HL-60 (cell line): ENCODE measurements at regions not wholly inside any gene's neighbourhood (a gene's known extent, or its start where the extent isn't known, plus 50 kb on each side); places are given as distances from the start of the nearest gene placed in this dataset.

Source experiments
- DNase-seq, 2 experiments: peaks; one replicate each; pipeline ENCODE4 v3.0.0-alpha.2; 2010 to 2020; ENCODE audit warnings: low read depth in 1 of 2, low spot score in 1 of 2
- H3K27ac ChIP-seq: fragments of 250-450 bp; sonication (Bioruptor Pico); replicated peaks from 2 replicates; pipeline ENCODE4 v1.5.1; 2020; ENCODE audit warnings: mild to moderate bottlenecking, moderate library complexity
- H3K27me3 ChIP-seq: fragments of 250-450 bp; sonication (Bioruptor Pico); 2 replicates; pipeline ENCODE4 v1.5.1; 2021; ENCODE audit warnings: mild to moderate bottlenecking, moderate library complexity; ENCODE audit not compliant: insufficient read depth, poor library complexity, severe bottlenecking
- H3K4me3 ChIP-seq: replicated peaks from 2 replicates; pipeline ENCODE4 v1.5.1; 2011; ENCODE audit warnings: mild to moderate bottlenecking, control low read depth, low read length; ENCODE audit not compliant: insufficient read depth
- CTCF ChIP-seq: IDR thresholded peaks from one replicate; pipeline ENCODE4 v1.5.1; 2011; ENCODE audit warnings: low read length, control low read depth, inconsistent platforms; ENCODE audit not compliant: insufficient read depth
- GABPA ChIP-seq: IDR thresholded peaks from 2 replicates; pipeline ENCODE4 v1.6.1; 2012; ENCODE audit warnings: low read depth
- POLR2AphosphoS5 ChIP-seq: IDR thresholded peaks from 2 replicates; pipeline ENCODE4 v1.6.1; 2012; ENCODE audit warnings: low read depth
- REST ChIP-seq: IDR thresholded peaks from 2 replicates; pipeline ENCODE4 v1.6.1; 2012; ENCODE audit warnings: low read depth; ENCODE audit not compliant: insufficient replicate concordance
- SPI1 ChIP-seq: IDR thresholded peaks from 2 replicates; pipeline ENCODE4 v1.6.1; 2012; ENCODE audit warnings: low read depth, mild to moderate bottlenecking, borderline replicate concordance

- Histone ChIP-seq H3K27ac (no peak overlapping the region), H3K27me3 (no peaks in the 10 kb centered on the region), H3K4me3 (no peak overlapping the region)
- TF ChIP-seq SPI1 (no peak), GABPA (no peak), POLR2AphosphoS5 (no peak), CTCF (no peak), REST (no peak)
- no peak for DNase-seq
These were observed 52.8 kb upstream of the DHX15 start for GRCh38 chr4:24637173-24637572.

- H3K27ac ChIP-seq = no peak overlapping the region
- TF ChIP-seq CTCF (no peak), POLR2AphosphoS5 (no peak), SPI1 (no peak)
- H3K27me3 ChIP-seq = no peaks in the 10 kb centered on the region
- DNase-seq = no peak
- no peak overlapping the region for H3K4me3 ChIP-seq
These were observed 54.1 kb upstream of the DHX15 start for GRCh38 chr4:24638396-24638875.

GRCh38 chr4:24639714-24640113, 55.4 kb upstream of the DHX15 start:
- no peak for DNase-seq
- H3K4me3 ChIP-seq = no peak overlapping the region
- no peak overlapping the region for H3K27ac ChIP-seq
- no peaks in the 10 kb centered on the region for H3K27me3 ChIP-seq
- TF ChIP-seq GABPA (no peak), SPI1 (no peak), CTCF (no peak), REST (no peak), POLR2AphosphoS5 (no peak)

- TF ChIP-seq CTCF (no peak), GABPA (no peak), REST (no peak), POLR2AphosphoS5 (no peak), SPI1 (no peak)
- no peak for DNase-seq
- Histone ChIP-seq H3K27me3 (no peaks in the 10 kb centered on the region), H3K4me3 (no peak overlapping the region), H3K27ac (no peak overlapping the region)
These were observed 56.0 kb upstream of the DHX15 start for GRCh38 chr4:24640366-24640765.
